MCF 10A (cell line): ENCODE measurements at regions not wholly inside any gene's neighbourhood (a gene's known extent, or its start where the extent isn't known, plus 50 kb on each side); places are given as distances from the start of the nearest gene placed in this dataset.

ENCODE experiments used
- BruUV-seq: library from RNA; stranded (reverse); fragments of 400-500 nt; replicated peaks from 2 replicates; lab custom pipeline; 2021; lab: Mats Ljungman, UMichigan
- CTCF ChIA-PET: fragments of 300-600 bp; sonication (Branson Sonifier 250); formaldehyde crosslinking; extraction: SDS; loops from one replicate; lab custom pipeline; 2021; ENCODE audit warnings: antibody characterized with exemption, inconsistent platforms; lab: Yijun Ruan, JAX
- POLR2A ChIA-PET: fragments of 300-600, 350-650 bp; sonication (Branson Sonifier 250); formaldehyde crosslinking; extraction: SDS; loops from one replicate; lab custom pipeline; 2020; ENCODE audit warnings: antibody characterized with exemption, inconsistent platforms; lab: Yijun Ruan, JAX
- DNase-seq: peaks from one replicate; pipeline ENCODE4 v3.0.0-alpha.2; 2018; ENCODE audit not compliant: unreplicated experiment
- H3K27ac Mint-ChIP-seq: one replicate; pipeline ENCODE4 v1.8.0; 2022; ENCODE audit warnings: mild to moderate bottlenecking, low read depth, mixed read lengths; ENCODE audit not compliant: unreplicated experiment
- H3K27me3 Mint-ChIP-seq: one replicate; pipeline ENCODE4 v1.8.0; 2022; ENCODE audit warnings: mixed read lengths; ENCODE audit not compliant: insufficient read depth, unreplicated experiment
- H3K36me3 Mint-ChIP-seq: one replicate; pipeline ENCODE4 v1.8.0; 2022; ENCODE audit warnings: mild to moderate bottlenecking, moderate library complexity, mixed read lengths; ENCODE audit not compliant: insufficient read depth, unreplicated experiment
- H3K4me1 Mint-ChIP-seq: one replicate; pipeline ENCODE4 v1.8.0; 2022; ENCODE audit warnings: mixed read lengths; ENCODE audit not compliant: insufficient read depth, unreplicated experiment
- H3K4me3 Mint-ChIP-seq: one replicate; pipeline ENCODE4 v1.8.0; 2022; ENCODE audit warnings: mild to moderate bottlenecking, moderate library complexity, mixed read lengths; ENCODE audit not compliant: unreplicated experiment
- H3K9me3 Mint-ChIP-seq: one replicate; pipeline ENCODE4 v1.8.0; 2022; ENCODE audit warnings: mixed read lengths; ENCODE audit not compliant: unreplicated experiment
- intact Hi-C: fragments of 100-400 bp; cut with micrococcal nuclease; formaldehyde crosslinking; loops from 2 replicates; pipeline ENCODE4 v1.14.1; 2022
- TF ChIP-seq, protein P1 (sequence below): fragments of 200-600 bp; IDR thresholded peaks from one replicate; pipeline ENCODE4 v1.8.0; 2022; ENCODE audit warnings: antibody characterized with exemption, mild to moderate bottlenecking; ENCODE audit not compliant: unreplicated experiment

DNA sequence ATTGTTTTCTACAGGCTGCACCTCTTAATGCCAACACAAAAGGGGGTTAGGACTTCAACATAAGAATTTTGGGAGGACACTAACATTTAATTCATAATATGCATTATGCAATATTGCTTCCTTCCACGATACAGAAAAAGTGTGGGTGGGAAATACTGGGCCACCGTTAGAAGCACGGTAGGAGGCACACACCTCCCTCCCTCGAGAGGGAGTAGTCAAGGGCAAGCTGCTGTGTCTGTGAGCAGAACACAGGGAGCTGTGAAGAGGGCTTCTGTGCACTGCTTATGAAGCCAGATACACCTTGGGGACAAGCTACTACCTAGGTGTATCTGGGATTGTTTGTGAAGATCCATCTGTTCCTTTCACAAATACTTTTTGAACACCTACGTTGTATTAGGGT, 109.3 kb upstream of the PLET1 start:
- no peak overlapping the region for H3K27ac Mint-ChIP-seq
- DNase-seq: no peak
- TF ChIP-seq, protein P1, sequence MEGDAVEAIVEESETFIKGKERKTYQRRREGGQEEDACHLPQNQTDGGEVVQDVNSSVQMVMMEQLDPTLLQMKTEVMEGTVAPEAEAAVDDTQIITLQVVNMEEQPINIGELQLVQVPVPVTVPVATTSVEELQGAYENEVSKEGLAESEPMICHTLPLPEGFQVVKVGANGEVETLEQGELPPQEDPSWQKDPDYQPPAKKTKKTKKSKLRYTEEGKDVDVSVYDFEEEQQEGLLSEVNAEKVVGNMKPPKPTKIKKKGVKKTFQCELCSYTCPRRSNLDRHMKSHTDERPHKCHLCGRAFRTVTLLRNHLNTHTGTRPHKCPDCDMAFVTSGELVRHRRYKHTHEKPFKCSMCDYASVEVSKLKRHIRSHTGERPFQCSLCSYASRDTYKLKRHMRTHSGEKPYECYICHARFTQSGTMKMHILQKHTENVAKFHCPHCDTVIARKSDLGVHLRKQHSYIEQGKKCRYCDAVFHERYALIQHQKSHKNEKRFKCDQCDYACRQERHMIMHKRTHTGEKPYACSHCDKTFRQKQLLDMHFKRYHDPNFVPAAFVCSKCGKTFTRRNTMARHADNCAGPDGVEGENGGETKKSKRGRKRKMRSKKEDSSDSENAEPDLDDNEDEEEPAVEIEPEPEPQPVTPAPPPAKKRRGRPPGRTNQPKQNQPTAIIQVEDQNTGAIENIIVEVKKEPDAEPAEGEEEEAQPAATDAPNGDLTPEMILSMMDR: no peak
- no peaks in the 10 kb centered on the region for H3K9me3 Mint-ChIP-seq
- ChIA-PET POLR2A (no interaction called here), CTCF (no interaction called here)
- no peaks in the 10 kb centered on the region for H3K36me3 Mint-ChIP-seq
- BruUV-seq: no TSS peak
- intact Hi-C loops: loop anchor here (5.0 kb wide), 1 partner anchor 78 kb away; no protein-coding TSS in a partner anchor
- peaks cover 5% of the 10 kb centered on the region for H3K4me1 Mint-ChIP-seq
- H3K4me3 Mint-ChIP-seq: no peak overlapping the region
- no peaks in the 10 kb centered on the region for H3K27me3 Mint-ChIP-seq

DNA sequence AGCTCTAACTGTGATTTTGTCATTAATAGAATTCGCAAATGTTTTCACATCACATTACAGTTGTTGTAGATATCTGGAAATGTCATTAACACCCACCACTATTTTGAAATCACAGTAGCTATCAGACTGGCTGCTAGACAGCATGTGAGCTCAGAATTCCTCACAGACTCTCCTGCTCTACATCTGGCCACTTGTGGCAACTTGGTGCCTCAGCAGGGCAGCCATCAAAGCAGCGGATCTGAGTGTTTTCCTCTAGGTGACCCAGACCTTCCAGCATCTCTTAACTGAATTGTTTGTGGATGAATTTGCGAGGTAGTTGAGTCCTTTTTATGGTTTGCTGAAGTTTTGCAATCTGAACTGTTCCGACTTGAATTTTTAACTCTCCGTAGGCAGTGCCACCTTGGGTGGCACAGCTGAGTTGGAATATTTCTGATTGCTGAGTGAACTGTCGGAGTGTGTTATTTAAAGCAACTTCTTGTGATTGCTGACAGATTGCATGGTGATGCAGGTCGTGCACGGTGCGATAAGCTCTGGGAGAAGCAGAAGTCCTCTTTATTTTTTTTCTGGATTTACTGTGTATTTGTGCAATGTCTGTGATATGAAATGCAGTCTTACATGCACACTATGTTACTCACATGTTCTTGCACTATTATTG, 114.0 kb upstream of the PLET1 start:
- Mint-ChIP-seq H3K9me3 (no peaks in the 10 kb centered on the region), H3K4me3 (no peak overlapping the region), H3K27ac (no peak overlapping the region), H3K27me3 (no peaks in the 10 kb centered on the region), H3K4me1 (no peaks in the 10 kb centered on the region), H3K36me3 (no peaks in the 10 kb centered on the region)
- POLR2A ChIA-PET: interaction anchor here (0.7 to 1.5 kb wide), 2 partner anchors 19 to 54 kb away, joined by 3 to 5 read pairs; no protein-coding TSS in a partner anchor
- no peak for DNase-seq
- intact Hi-C loops: no loop called here
- TF ChIP-seq, protein P1: no peak
- no TSS peak for BruUV-seq
- CTCF ChIA-PET: interaction anchor here (0.6 to 0.7 kb wide), 2 partner anchors 213 to 278 kb away, joined by 3 read pairs; no protein-coding TSS in a partner anchor

DNA sequence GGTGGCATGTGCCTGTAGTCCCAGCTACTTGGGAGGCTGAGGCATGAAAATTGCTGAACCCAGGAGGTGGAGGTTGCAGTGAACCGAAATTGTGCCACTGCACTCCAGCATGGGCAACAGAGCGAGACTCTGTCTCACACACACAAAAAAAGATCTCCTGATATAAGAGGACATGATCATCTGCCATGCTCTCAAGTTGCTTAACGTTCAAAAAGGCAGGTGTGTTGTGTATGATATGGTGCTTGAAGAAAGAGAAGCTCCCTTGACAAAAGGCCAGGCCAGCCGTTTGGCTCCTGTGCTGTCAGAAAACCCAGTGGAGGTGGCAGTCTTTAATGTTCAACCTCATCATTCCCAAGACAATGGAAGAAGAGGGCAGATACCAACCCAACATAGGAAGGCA, 117.3 kb upstream of the PLET1 start:
- H3K27me3 Mint-ChIP-seq: no peaks in the 10 kb centered on the region
- CTCF ChIA-PET: no interaction called here
- intact Hi-C loops: no loop called here

DNA sequence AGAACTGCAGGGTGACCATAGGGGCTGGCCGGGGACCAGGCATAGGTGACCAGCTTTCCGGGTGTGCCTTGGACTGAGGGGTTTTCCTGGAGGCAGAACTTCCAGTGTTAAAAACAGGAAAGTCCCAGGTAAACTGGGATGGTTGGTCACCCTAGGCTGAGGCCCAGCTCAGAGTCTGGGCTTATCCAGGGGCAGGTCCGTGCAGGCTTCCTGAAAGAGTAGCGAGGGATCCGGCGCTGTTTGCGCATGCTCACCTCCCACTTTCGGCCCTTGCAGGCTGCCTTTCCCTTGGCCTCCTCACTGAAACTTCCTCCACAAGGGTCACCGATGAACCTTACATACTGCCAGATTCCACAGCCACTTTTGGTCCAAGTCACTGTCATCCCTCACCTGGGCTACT, 119.8 kb upstream of the PLET1 start:
- ChIA-PET POLR2A (no interaction called here), CTCF (interaction anchor here (0.5 kb wide), 1 partner anchor 10 kb away, joined by 3 read pairs; no protein-coding TSS in a partner anchor)
- H3K4me1 Mint-ChIP-seq: no peaks in the 10 kb centered on the region
- H3K27ac Mint-ChIP-seq: no peak overlapping the region
- H3K9me3 Mint-ChIP-seq: no peaks in the 10 kb centered on the region
- no peak for DNase-seq
- intact Hi-C loops: no loop called here
- H3K36me3 Mint-ChIP-seq: no peaks in the 10 kb centered on the region
- TF ChIP-seq, protein P1: no peak
- peaks cover 16% of the 10 kb centered on the region for H3K27me3 Mint-ChIP-seq
- no TSS peak for BruUV-seq
- H3K4me3 Mint-ChIP-seq: no peak overlapping the region

More for the DNA sequence above, 117.3 kb upstream of the PLET1 start:
- no peak for DNase-seq
- no peak overlapping the region for H3K4me3 Mint-ChIP-seq
- no TSS peak for BruUV-seq
- no peaks in the 10 kb centered on the region for H3K4me1 Mint-ChIP-seq
- H3K9me3 Mint-ChIP-seq: no peaks in the 10 kb centered on the region
- no peaks in the 10 kb centered on the region for H3K36me3 Mint-ChIP-seq
- no peak overlapping the region for H3K27ac Mint-ChIP-seq
- TF ChIP-seq, protein P1: no peak
- POLR2A ChIA-PET: no interaction called here
